CD8-positive, alpha-beta memory T cell (primary cell): ENCODE measurements at regions not wholly inside any gene's neighbourhood (a gene's known extent, or its start where the extent isn't known, plus 50 kb on each side); places are given as distances from the start of the nearest gene placed in this dataset.

Source experiments
- CTCF ChIA-PET: fragments of 350-600 bp; sonication (Branson Sonifier 250); formaldehyde crosslinking; loops from one replicate; lab custom pipeline; 2021; ENCODE audit warnings: antibody characterized with exemption; lab: Charles Lee
- POLR2A ChIA-PET: fragments of 350-600 bp; sonication (Branson Sonifier 250); formaldehyde crosslinking; loops from one replicate; lab custom pipeline; 2021; ENCODE audit warnings: antibody characterized with exemption; lab: Charles Lee
- DNase-seq, 5 donors: peaks; one replicate each; pipeline versions ENCODE4 v3.0.0 to v3.0.0-alpha.2; 2020 to 2022; ENCODE audit warnings: mixed read lengths in 1 of 5
- H3K27ac ChIP-seq: one replicate; pipeline ENCODE4 v1.7.0; 2013; ENCODE audit warnings: low read depth, mild to moderate bottlenecking, low read length, moderate library complexity
- H3K27me3 ChIP-seq: 2 replicates; pipeline ENCODE4 v1.7.0; 2013; ENCODE audit warnings: low read length, mild to moderate bottlenecking; ENCODE audit not compliant: insufficient read depth, poor library complexity, severe bottlenecking
- H3K36me3 ChIP-seq: 2 replicates; pipeline ENCODE4 v1.7.0; 2013; ENCODE audit warnings: mild to moderate bottlenecking, low read length, moderate library complexity; ENCODE audit not compliant: insufficient read depth
- H3K4me1 ChIP-seq: 2 replicates; pipeline ENCODE4 v1.7.0; 2013; ENCODE audit warnings: mild to moderate bottlenecking, low read length, moderate library complexity; ENCODE audit not compliant: insufficient read depth
- H3K4me3 ChIP-seq: 2 replicates; pipeline ENCODE4 v1.7.0; 2013; ENCODE audit warnings: mild to moderate bottlenecking, low read length
- H3K9me3 ChIP-seq: 2 replicates; pipeline ENCODE4 v1.7.0; 2013; ENCODE audit warnings: mild to moderate bottlenecking, low read length
- H3K27ac Mint-ChIP-seq, 8 donors: one replicate each; pipeline ENCODE4 v1.8.0; 2020 to 2021; ENCODE audit warnings: mixed read lengths in 8 of 8, mild to moderate bottlenecking in 6 of 8, inconsistent platforms in 3 of 8, moderate library complexity in 3 of 8
- H3K27me3 Mint-ChIP-seq, 2 donors: one replicate each; pipeline ENCODE4 v1.8.0; 2020 to 2021; ENCODE audit warnings: mixed read lengths in 2 of 2, mild to moderate bottlenecking in 1 of 2, moderate library complexity in 1 of 2
- H3K36me3 Mint-ChIP-seq, 3 donors: one replicate each; pipeline ENCODE4 v1.8.0; 2020 to 2021; ENCODE audit warnings: mixed read lengths in 3 of 3, inconsistent platforms in 1 of 3, mild to moderate bottlenecking in 1 of 3
- H3K4me1 Mint-ChIP-seq, 3 donors: one replicate each; pipeline ENCODE4 v1.8.0; 2020 to 2021; ENCODE audit warnings: mixed read lengths in 3 of 3, inconsistent platforms in 1 of 3, mild to moderate bottlenecking in 1 of 3
- H3K4me3 Mint-ChIP-seq, 7 donors: one replicate each; pipeline ENCODE4 v1.8.0; 2020 to 2021; ENCODE audit warnings: mixed read lengths in 7 of 7, mild to moderate bottlenecking in 6 of 7, moderate library complexity in 4 of 7, inconsistent platforms in 2 of 7
- H3K9me3 Mint-ChIP-seq, 5 donors: one replicate each; pipeline ENCODE4 v1.8.0; 2020 to 2022; ENCODE audit warnings: mixed read lengths in 5 of 5, mild to moderate bottlenecking in 3 of 5, moderate library complexity in 2 of 5, inconsistent platforms in 1 of 5

- Histone ChIP-seq H3K27ac (no peak overlapping the region), H3K27me3 (no peaks in the 10 kb centered on the region), H3K36me3 (no peaks in the 10 kb centered on the region), H3K9me3 (no peaks in the 10 kb centered on the region), H3K4me1 (no peaks in the 10 kb centered on the region), H3K4me3 (no peak overlapping the region)
- Mint-ChIP-seq H3K9me3 (peaks cover 0 to 2% (median 2%) of the 10 kb centered on the region in 5 donors), H3K4me3 (no peak overlapping the region), H3K36me3 (no peaks in the 10 kb centered on the region), H3K4me1 (no peaks in the 10 kb centered on the region), H3K27ac (no peak overlapping the region), H3K27me3 (peaks cover 0 to 1% of the 10 kb centered on the region in 2 donors)
- POLR2A ChIA-PET: no interaction called here
- DNase-seq: no peak
- CTCF ChIA-PET: no interaction called here
Observed at GRCh38 chr16:73775841-73776388, 520.7 kb upstream of the PSMD7 start.

DNA sequence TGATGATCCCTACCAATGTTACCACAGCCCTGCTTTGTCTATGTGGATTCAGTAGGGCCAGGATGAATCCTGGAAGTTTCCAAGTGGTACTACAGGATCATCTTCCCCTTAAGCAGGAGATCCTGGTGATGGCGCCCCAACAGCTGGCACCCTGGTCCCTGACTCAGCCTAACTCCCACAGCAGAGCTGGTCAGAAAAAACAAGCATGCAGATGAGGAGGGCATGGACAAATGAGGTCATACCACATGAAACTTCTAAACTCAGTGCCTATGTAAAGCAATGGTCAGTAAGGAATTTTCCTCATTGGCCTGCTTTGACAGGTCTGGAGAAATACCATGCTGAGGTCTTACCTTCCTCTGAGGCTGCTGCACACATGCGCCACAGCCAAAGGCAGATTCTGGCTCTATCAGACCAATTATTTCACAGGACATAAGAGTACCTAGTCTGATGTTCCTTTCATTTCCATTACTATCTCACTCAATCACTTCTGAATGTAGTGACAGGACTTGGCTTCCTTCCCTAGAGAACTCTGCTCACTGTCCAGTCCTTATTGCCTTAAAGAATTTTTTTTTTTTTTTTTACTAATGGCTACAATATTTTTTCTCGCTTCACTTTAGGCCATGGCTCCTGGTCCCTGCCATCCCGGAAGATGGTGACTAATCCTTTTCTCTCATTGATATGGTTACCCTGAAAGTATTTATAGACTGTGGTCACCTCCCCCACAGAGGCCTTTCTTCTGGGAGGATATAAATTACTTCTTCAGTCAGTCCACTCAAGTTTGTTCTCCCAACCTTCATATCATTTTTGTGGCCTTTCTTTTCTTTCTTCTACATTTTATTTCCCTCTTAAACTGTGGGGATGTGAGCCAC lies 525.2 kb upstream of the PSMD7 start:
- no peak for DNase-seq
- Mint-ChIP-seq H3K9me3 (peaks cover 2 to 9% (median 3%) of the 10 kb centered on the region in 5 donors), H3K27ac (no peak overlapping the region), H3K27me3 (peaks cover 0 to 1% of the 10 kb centered on the region in 2 donors), H3K36me3 (no peaks in the 10 kb centered on the region), H3K4me1 (no peaks in the 10 kb centered on the region), H3K4me3 (no peak overlapping the region)
- ChIA-PET CTCF (interaction anchor here (0.6 kb wide), 1 partner anchor 861 kb away, joined by 3 read pairs; no protein-coding TSS in a partner anchor), POLR2A (no interaction called here)
- no peaks in the 10 kb centered on the region for H3K9me3 ChIP-seq
- H3K4me1 ChIP-seq: no peaks in the 10 kb centered on the region
- no peaks in the 10 kb centered on the region for H3K36me3 ChIP-seq
- H3K4me3 ChIP-seq: no peak overlapping the region
- no peaks in the 10 kb centered on the region for H3K27me3 ChIP-seq
- no peak overlapping the region for H3K27ac ChIP-seq

DNA sequence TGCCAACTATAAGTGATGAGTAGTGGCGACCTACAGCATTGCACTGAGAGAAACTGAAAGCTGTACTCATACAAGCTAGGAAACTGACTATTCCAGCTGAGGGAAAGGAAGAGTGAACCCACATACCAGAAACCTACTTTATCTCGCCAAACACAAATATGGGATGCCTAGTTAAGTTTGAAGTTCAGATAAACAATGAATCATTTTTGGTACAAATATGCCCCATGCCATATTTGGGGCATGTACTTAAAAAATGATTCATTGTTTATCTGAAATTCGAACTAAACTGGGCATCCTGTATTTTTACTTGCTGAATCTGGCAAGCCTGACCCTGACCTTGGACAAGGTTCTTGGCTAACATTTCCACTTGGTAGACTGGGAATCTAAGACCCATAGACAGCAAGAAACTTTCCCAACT lies 527.8 kb upstream of the PSMD7 start:
- peaks cover 0 to 1% of the 10 kb centered on the region in 2 donors for H3K27me3 Mint-ChIP-seq
- no peak overlapping the region for H3K4me3 Mint-ChIP-seq
- CTCF ChIA-PET: no interaction called here
- no peak for DNase-seq
- POLR2A ChIA-PET: no interaction called here
- Histone ChIP-seq H3K4me1 (no peaks in the 10 kb centered on the region), H3K27ac (no peak overlapping the region), H3K4me3 (no peak overlapping the region), H3K36me3 (no peaks in the 10 kb centered on the region), H3K9me3 (no peaks in the 10 kb centered on the region), H3K27me3 (no peaks in the 10 kb centered on the region)
- no peaks in the 10 kb centered on the region for H3K36me3 Mint-ChIP-seq
- peaks cover 2 to 9% (median 3%) of the 10 kb centered on the region in 5 donors for H3K9me3 Mint-ChIP-seq
- H3K4me1 Mint-ChIP-seq: no peaks in the 10 kb centered on the region
- H3K27ac Mint-ChIP-seq: no peak overlapping the region

DNA sequence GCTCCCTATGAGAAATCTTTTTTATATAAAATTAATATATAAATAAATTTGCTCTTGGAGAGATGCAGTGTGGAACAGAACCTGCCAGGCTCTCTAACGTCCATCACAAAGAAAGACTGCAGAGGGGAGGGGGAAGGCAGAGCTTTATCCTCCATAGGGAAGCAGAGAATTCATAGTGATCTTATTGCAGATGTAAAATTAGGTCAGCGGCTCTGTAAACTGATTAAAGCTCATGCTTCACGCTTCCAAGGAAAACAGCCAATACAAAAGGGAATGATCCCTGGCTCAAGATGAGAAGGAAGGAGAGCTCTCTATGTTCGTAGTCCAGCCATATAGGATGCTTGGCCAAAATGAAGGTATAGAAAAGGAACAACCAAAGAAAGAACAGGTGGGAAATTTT lies 532.3 kb upstream of the PSMD7 start:
- Histone ChIP-seq H3K27ac (no peak overlapping the region), H3K36me3 (no peaks in the 10 kb centered on the region), H3K9me3 (no peaks in the 10 kb centered on the region), H3K4me1 (no peaks in the 10 kb centered on the region), H3K4me3 (no peak overlapping the region), H3K27me3 (no peaks in the 10 kb centered on the region)
- Mint-ChIP-seq H3K4me3 (no peak overlapping the region), H3K27ac (no peak overlapping the region), H3K4me1 (no peaks in the 10 kb centered on the region), H3K27me3 (no peaks in the 10 kb centered on the region), H3K9me3 (peaks cover 3 to 17% (median 5%) of the 10 kb centered on the region in 5 donors), H3K36me3 (no peaks in the 10 kb centered on the region)
- DNase-seq: no peak
- ChIA-PET CTCF (no interaction called here), POLR2A (no interaction called here)

- H3K4me3 Mint-ChIP-seq: no peak overlapping the region
- H3K9me3 ChIP-seq: no peaks in the 10 kb centered on the region
- no peaks in the 10 kb centered on the region for H3K36me3 Mint-ChIP-seq
- H3K27ac ChIP-seq: no peak overlapping the region
- no peak for DNase-seq
- H3K27ac Mint-ChIP-seq: no peak overlapping the region
- peaks cover 0 to 2% of the 10 kb centered on the region in 2 donors for H3K27me3 Mint-ChIP-seq
- H3K4me1 Mint-ChIP-seq: no peaks in the 10 kb centered on the region
- ChIA-PET CTCF (no interaction called here), POLR2A (no interaction called here)
- no peak overlapping the region for H3K4me3 ChIP-seq
- no peaks in the 10 kb centered on the region for H3K4me1 ChIP-seq
- no peaks in the 10 kb centered on the region for H3K36me3 ChIP-seq
- H3K27me3 ChIP-seq: no peaks in the 10 kb centered on the region
- peaks cover 2 to 12% (median 5%) of the 10 kb centered on the region in 5 donors for H3K9me3 Mint-ChIP-seq
Observed at GRCh38 chr16:73756289-73757178, 540.1 kb upstream of the PSMD7 start.

GRCh38 chr16:73753931-73754330 lies 542.7 kb upstream of the PSMD7 start:
- Mint-ChIP-seq H3K9me3 (peaks cover 2 to 9% (median 3%) of the 10 kb centered on the region in 5 donors), H3K36me3 (no peaks in the 10 kb centered on the region), H3K27me3 (peaks cover 0 to 2% of the 10 kb centered on the region in 2 donors), H3K4me1 (no peaks in the 10 kb centered on the region), H3K27ac (no peak overlapping the region), H3K4me3 (no peak overlapping the region)
- Histone ChIP-seq H3K27ac (no peak overlapping the region), H3K36me3 (no peaks in the 10 kb centered on the region), H3K4me3 (no peak overlapping the region), H3K9me3 (no peaks in the 10 kb centered on the region), H3K27me3 (no peaks in the 10 kb centered on the region), H3K4me1 (no peaks in the 10 kb centered on the region)
- CTCF ChIA-PET: no interaction called here
- POLR2A ChIA-PET: no interaction called here
- DNase-seq: no peak

- no peaks in the 10 kb centered on the region for H3K4me1 Mint-ChIP-seq
- H3K27me3 Mint-ChIP-seq: peaks cover 0 to 2% of the 10 kb centered on the region in 2 donors
- no peak overlapping the region for H3K4me3 Mint-ChIP-seq
- Histone ChIP-seq H3K36me3 (no peaks in the 10 kb centered on the region), H3K9me3 (no peaks in the 10 kb centered on the region), H3K4me3 (no peak overlapping the region), H3K27me3 (no peaks in the 10 kb centered on the region), H3K27ac (no peak overlapping the region), H3K4me1 (no peaks in the 10 kb centered on the region)
- no peak overlapping the region for H3K27ac Mint-ChIP-seq
- CTCF ChIA-PET: no interaction called here
- DNase-seq: no peak
- POLR2A ChIA-PET: no interaction called here
- H3K36me3 Mint-ChIP-seq: no peaks in the 10 kb centered on the region
- peaks cover 2 to 7% (median 6%) of the 10 kb centered on the region in 5 donors for H3K9me3 Mint-ChIP-seq
Observed at GRCh38 chr16:73750639-73751038, 546.0 kb upstream of the PSMD7 start.

- no peak overlapping the region for H3K4me3 ChIP-seq
- Mint-ChIP-seq H3K4me3 (no peak overlapping the region), H3K4me1 (no peaks in the 10 kb centered on the region), H3K9me3 (peaks cover 3 to 11% (median 6%) of the 10 kb centered on the region in 5 donors), H3K27me3 (no peaks in the 10 kb centered on the region), H3K36me3 (no peaks in the 10 kb centered on the region), H3K27ac (no peak overlapping the region)
- H3K27me3 ChIP-seq: no peaks in the 10 kb centered on the region
- no peak for DNase-seq
- no peaks in the 10 kb centered on the region for H3K4me1 ChIP-seq
- POLR2A ChIA-PET: no interaction called here
- no peaks in the 10 kb centered on the region for H3K9me3 ChIP-seq
- no peak overlapping the region for H3K27ac ChIP-seq
- CTCF ChIA-PET: no interaction called here
- H3K36me3 ChIP-seq: no peaks in the 10 kb centered on the region
Observed at GRCh38 chr16:73747328-73747727, 549.3 kb upstream of the PSMD7 start.
